IMR-90 (cell line): ENCODE measurements at regions not wholly inside any gene's neighbourhood (a gene's known extent, or its start where the extent isn't known, plus 50 kb on each side); places are given as distances from the start of the nearest gene placed in this dataset.
A peak's percentile ranks its signal among the peaks of the same experiment; 100 is the strongest.

Source experiments
- BHLHE40 ChIP-seq: fragments of 150-350 bp; IDR thresholded peaks from 2 replicates; pipeline ENCODE4 v1.6.1; 2016; ENCODE audit warnings: mild to moderate bottlenecking, low read depth, low read length
- CTCF ChIP-seq: conservative IDR thresholded peaks from 2 replicates; pipeline ENCODE4 v1.5.1; 2012; ENCODE audit warnings: mild to moderate bottlenecking, low read depth, low read length, improper control_type of control experiment
- NFE2L2 ChIP-seq: fragments of 150-350 bp; IDR thresholded peaks from 2 replicates; pipeline ENCODE4 v1.6.1; 2016; ENCODE audit warnings: low read depth, mild to moderate bottlenecking, low read length

DNA sequence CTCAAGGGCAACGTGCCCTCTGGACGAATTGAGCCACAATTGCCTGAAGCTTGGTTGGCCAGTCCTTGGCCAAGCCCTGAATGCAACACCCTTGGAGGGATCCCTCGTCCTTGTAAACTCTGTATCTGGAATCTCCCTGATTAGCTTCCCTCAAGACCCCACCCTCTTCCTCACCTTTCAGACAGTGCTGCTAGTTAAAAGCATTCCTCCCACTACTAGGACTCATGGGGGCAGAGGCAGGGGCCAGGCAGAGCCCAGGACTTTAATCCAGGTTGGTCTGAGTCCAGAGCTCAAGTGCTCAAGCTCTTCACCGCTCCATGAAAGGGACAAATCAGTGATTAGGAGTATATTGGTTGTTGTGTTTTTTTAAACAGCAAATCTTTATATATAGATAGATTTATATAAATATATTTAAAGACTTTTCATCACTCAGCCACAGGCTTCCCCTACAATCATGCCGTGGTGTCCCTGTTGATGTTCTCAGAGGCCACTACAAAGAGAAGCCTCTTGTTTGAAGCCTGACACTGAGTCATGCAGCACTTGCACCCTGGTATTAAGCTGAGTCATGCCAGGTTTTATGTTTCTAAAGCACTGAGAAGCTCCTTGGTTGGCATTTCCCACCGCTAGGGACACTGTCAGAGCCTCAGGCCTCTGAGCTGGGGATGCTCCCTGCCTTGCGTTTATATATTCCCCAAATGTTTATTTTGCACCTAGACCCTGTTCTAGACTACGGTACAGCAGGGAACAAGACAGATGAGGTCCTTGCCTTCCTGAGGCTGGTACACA is 53.8 kb upstream of the GSC start:
- no peak for TF ChIP-seq BHLHE40
- no peak for TF ChIP-seq CTCF
- peak; percentile 44; the same call in 1 of the 2 replicates for TF ChIP-seq NFE2L2
